Lung microvascular endothelial cell (primary cell): ENCODE measurements at regions not wholly inside any gene's neighbourhood (a gene's known extent, or its start where the extent isn't known, plus 50 kb on each side); places are given as distances from the start of the nearest gene placed in this dataset.

Experiments used
- DNase-seq, 2 donors: peaks; one replicate each; pipeline versions ENCODE4 v3.0.0 to v3.0.0-alpha.2; 2010; ENCODE audit warnings: low read depth in 2 of 2

GRCh38 chr10:69740126-69740525 is 61.6 kb upstream of the COL13A1 start:
- no peak for DNase-seq

- no peak for DNase-seq
Observed at GRCh38 chr10:69741252-69741651, 60.5 kb upstream of the COL13A1 start.

- no peak for DNase-seq
Observed at GRCh38 chr10:69741671-69742355, 59.9 kb upstream of the COL13A1 start.

GRCh38 chr10:69742356-69742695 is 59.4 kb upstream of the COL13A1 start:
- no peak for DNase-seq

- DNase-seq, result peak; percentile 46 to 52
Observed at GRCh38 chr10:69742928-69743602, 58.6 kb upstream of the COL13A1 start.

GRCh38 chr10:69744971-69745370 is 56.7 kb upstream of the COL13A1 start:
- no peak for DNase-seq

- no peak for DNase-seq
Observed at GRCh38 chr10:69745698-69746097, 56.0 kb upstream of the COL13A1 start.

GRCh38 chr10:69747179-69747578 is 54.5 kb upstream of the COL13A1 start:
- DNase-seq, result no peak

GRCh38 chr10:69748621-69749020 is 53.1 kb upstream of the COL13A1 start:
- DNase-seq, result no peak

GRCh38 chr10:69749178-69750010 is 52.3 kb upstream of the COL13A1 start:
- no peak for DNase-seq

- DNase-seq, result no peak
Observed at GRCh38 chr10:69750011-69750373, 51.7 kb upstream of the COL13A1 start.

GRCh38 chr10:69750725-69751124 is 51.0 kb upstream of the COL13A1 start:
- DNase-seq, result no peak

GRCh38 chr10:69751214-69751613 is 50.5 kb upstream of the COL13A1 start:
- no peak for DNase-seq
